H1 (cell line): ENCODE measurements at regions not wholly inside any gene's neighbourhood (a gene's known extent, or its start where the extent isn't known, plus 50 kb on each side); places are given as distances from the start of the nearest gene placed in this dataset.

Source experiments
- CTCF ChIA-PET: fragments of 300-600 bp; sonication (Branson Sonifier 250); formaldehyde crosslinking; loops from one replicate; lab custom pipeline; 2021; ENCODE audit not compliant: partially characterized antibody; lab: Charles Lee
- POLR2A ChIA-PET: fragments of 300-600 bp; sonication (Branson Sonifier 250); formaldehyde crosslinking; loops from one replicate; lab custom pipeline; 2021; ENCODE audit warnings: inconsistent platforms; ENCODE audit not compliant: partially characterized antibody; lab: Charles Lee
- DNase-seq, 2 experiments: peaks; one replicate each; pipeline versions ENCODE4 v3.0.0 to v3.0.0-alpha.2; 2010 to 2022; ENCODE audit warnings: low spot score in 2 of 2, low read depth in 1 of 2, mixed read lengths in 1 of 2
- FAIRE-seq: peaks from 2 replicates; lab custom pipeline; 2011; peaks lifted over from hg19 to GRCh38; lab: Jason Lieb, UNC
- H2AFZ ChIP-seq: 2 replicates; pipeline ENCODE4 v1.8.1; 2012; ENCODE audit warnings: low read length, inconsistent platforms
- H2AK5ac ChIP-seq: 2 replicates; pipeline ENCODE4 v1.6.1; 2013; ENCODE audit warnings: low read depth, low read length
- H2BK120ac ChIP-seq: replicated peaks from 2 replicates; pipeline ENCODE3; 2013; ENCODE audit warnings: low read depth, low read length, inconsistent platforms
- H2BK12ac ChIP-seq: 2 replicates; pipeline ENCODE4 v1.6.1; 2013; ENCODE audit warnings: low read depth, low read length
- H2BK15ac ChIP-seq: 2 replicates; pipeline ENCODE4 v1.6.1; 2013; ENCODE audit warnings: low read length
- H2BK20ac ChIP-seq: 2 replicates; pipeline ENCODE4 v1.6.1; 2013; ENCODE audit warnings: low read length
- H2BK5ac ChIP-seq: 2 replicates; pipeline ENCODE4 v1.6.1; 2013; ENCODE audit warnings: low read depth, low read length
- H3K14ac ChIP-seq: 2 replicates; pipeline ENCODE4 v1.6.1; 2013; ENCODE audit warnings: inconsistent platforms; ENCODE audit not compliant: insufficient read length
- H3K18ac ChIP-seq: 2 replicates; pipeline ENCODE4 v1.6.1; 2013; ENCODE audit warnings: low read length; ENCODE audit errors: extremely low read depth
- H3K23ac ChIP-seq: 2 replicates; pipeline ENCODE4 v1.6.1; 2013; ENCODE audit warnings: inconsistent platforms; ENCODE audit not compliant: insufficient read length
- H3K23me2 ChIP-seq: 2 replicates; pipeline ENCODE4 v1.6.1; 2013; ENCODE audit warnings: low read depth, low read length
- H3K27ac ChIP-seq: 2 replicates; pipeline ENCODE4 v1.6.1; 2011; ENCODE audit warnings: low read depth, low read length, inconsistent platforms
- H3K27me3 ChIP-seq, 4 experiments: replicated peaks in 1 of 4; 1 replicate in 1 of 4; 2 replicates in 3 of 4; pipeline versions ENCODE4 v1.6.1 to v1.8.1; 2011 to 2013; ENCODE audit warnings: low read length in 3 of 4, mild to moderate bottlenecking in 3 of 4, inconsistent platforms in 2 of 4, mixed read lengths in 2 of 4, moderate library complexity in 1 of 4; ENCODE audit not compliant: control insufficient read depth in 3 of 4, insufficient read depth in 3 of 4; ENCODE audit errors: extremely low read depth in 1 of 4
- H3K36me3 ChIP-seq, 4 experiments: 2 replicates each; pipeline versions ENCODE4 v1.6.1 to v1.8.1; 2011 to 2013; ENCODE audit warnings: mild to moderate bottlenecking in 4 of 4, low read length in 3 of 4, moderate library complexity in 2 of 4, control low read depth in 1 of 4, inconsistent platforms in 1 of 4; ENCODE audit not compliant: insufficient read depth in 4 of 4, control insufficient read depth in 2 of 4
- H3K4ac ChIP-seq: replicated peaks from 2 replicates; pipeline ENCODE3; 2013; ENCODE audit warnings: low read length, low read depth, mixed read lengths, inconsistent platforms; ENCODE audit not compliant: insufficient read length
- H3K4me1 ChIP-seq, 4 experiments: replicated peaks in 1 of 4; 1 replicate in 1 of 4; 2 replicates in 3 of 4; pipeline versions ENCODE4 v1.6.1 to v1.8.1; 2011 to 2013; ENCODE audit warnings: low read length in 3 of 4, inconsistent platforms in 2 of 4, mixed read lengths in 1 of 4; ENCODE audit not compliant: insufficient read depth in 4 of 4, control insufficient read depth in 3 of 4
- H3K4me2 ChIP-seq, 2 experiments: 2 replicates each; pipeline versions ENCODE4 v1.6.1 to v1.8.1; 2011 to 2013; ENCODE audit warnings: low read depth in 2 of 2, low read length in 2 of 2, control low read depth in 1 of 2, inconsistent platforms in 1 of 2, mild to moderate bottlenecking in 1 of 2; ENCODE audit not compliant: insufficient read depth in 1 of 2
- H3K4me3 ChIP-seq, 4 experiments: fragments of 200-600, 300-600 bp in 1 of 4; sonication (generic), shearing (Covaris generic), sonication (Bioruptor Twin) in 1 of 4; 2 replicates each; pipeline versions ENCODE4 v1.5.1 to v1.8.1; 2011 to 2016; ENCODE audit warnings: low read length in 4 of 4, low read depth in 3 of 4, control low read depth in 2 of 4, inconsistent platforms in 2 of 4, mild to moderate bottlenecking in 2 of 4, mixed read lengths in 1 of 4, moderate library complexity in 1 of 4; ENCODE audit not compliant: insufficient read depth in 2 of 4; ENCODE audit errors: extremely low read depth in 1 of 4
- H3K56ac ChIP-seq: replicated peaks from 2 replicates; pipeline ENCODE3; 2013; ENCODE audit warnings: low read depth, mild to moderate bottlenecking, mixed read lengths, low read length, inconsistent platforms; ENCODE audit not compliant: insufficient read length
- H3K79me1 ChIP-seq: 2 replicates; pipeline ENCODE4 v1.6.1; 2013; ENCODE audit warnings: low read depth, low read length, control low read depth
- H3K79me2 ChIP-seq, 2 experiments: 2 replicates each; pipeline versions ENCODE4 v1.6.1 to v1.8.1; 2012 to 2013; ENCODE audit warnings: low read length in 2 of 2, mild to moderate bottlenecking in 2 of 2, inconsistent platforms in 1 of 2; ENCODE audit not compliant: insufficient read depth in 2 of 2, control insufficient read depth in 1 of 2
- H3K9ac ChIP-seq, 4 experiments: replicated peaks in 1 of 4; 1 replicate in 1 of 4; 2 replicates in 3 of 4; pipeline versions ENCODE4 v1.6.1 to v1.8.1; 2011 to 2013; ENCODE audit warnings: low read depth in 3 of 4, low read length in 3 of 4, control low read depth in 2 of 4, mild to moderate bottlenecking in 2 of 4, moderate library complexity in 2 of 4, inconsistent platforms in 1 of 4; ENCODE audit errors: extremely low read depth in 1 of 4
- H3K9me3 ChIP-seq, 2 experiments: 2 replicates each; pipeline versions ENCODE4 v1.6.1 to v1.8.1; 2012 to 2013; ENCODE audit warnings: mild to moderate bottlenecking in 2 of 2, moderate library complexity in 2 of 2, control low read depth in 1 of 2, inconsistent platforms in 1 of 2, low read depth in 1 of 2, low read length in 1 of 2, mixed read lengths in 1 of 2; ENCODE audit not compliant: insufficient read depth in 2 of 2
- H4K20me1 ChIP-seq, 2 experiments: replicated peaks in 1 of 2; 2 replicates each; pipeline versions ENCODE3 to v1.8.1; 2011 to 2013; ENCODE audit warnings: inconsistent platforms in 2 of 2, low read length in 2 of 2, mild to moderate bottlenecking in 1 of 2; ENCODE audit not compliant: insufficient read depth in 2 of 2, control insufficient read depth in 1 of 2
- H4K5ac ChIP-seq: 2 replicates; pipeline ENCODE4 v1.6.1; 2013; ENCODE audit warnings: low read length, low read depth, mixed read lengths, inconsistent platforms; ENCODE audit not compliant: insufficient read length
- H4K8ac ChIP-seq: 2 replicates; pipeline ENCODE4 v1.8.0; 2013; ENCODE audit warnings: mild to moderate bottlenecking, moderate library complexity, low read length, inconsistent platforms; ENCODE audit not compliant: insufficient read depth; ENCODE audit errors: extremely low read depth
- H4K91ac ChIP-seq: replicated peaks from 2 replicates; pipeline ENCODE3; 2013; ENCODE audit warnings: low read length, mixed read lengths, inconsistent platforms; ENCODE audit not compliant: insufficient read length
- BACH1 ChIP-seq: IDR thresholded peaks from 2 replicates; pipeline ENCODE4 v1.6.1; 2012; ENCODE audit warnings: low read length, improper control_type of control experiment
- TAF7 ChIP-seq: optimal IDR thresholded peaks from 2 replicates; pipeline ENCODE3; 2011; ENCODE audit warnings: low read depth, mild to moderate bottlenecking, inconsistent platforms, low read length, moderate library complexity, borderline replicate concordance
- WGBS, 2 experiments: shearing (Covaris generic) in 1 of 2; methylation state at CpG; one replicate each; pipeline versions ENCODE4 v1.1.6 to v1.1.7; 2013 to 2015; ENCODE audit warnings: low lambda C conversion rate in 2 of 2, mixed read lengths in 2 of 2, inconsistent platforms in 1 of 2, low coverage in 1 of 2, missing lambda C conversion rate in 1 of 2; ENCODE audit not compliant: insufficient replicate concordance in 2 of 2, insufficient coverage in 1 of 2, insufficient read length in 1 of 2; ENCODE audit errors: extremely low coverage in 1 of 2, missing lambda C conversion rate in 1 of 2; 5-methylcytosine and 5-hydroxymethylcytosine counted together
- TF ChIP-seq, protein P1 (sequence below): IDR thresholded peaks from 2 replicates; pipeline ENCODE4 v1.6.1; 2012; ENCODE audit warnings: inconsistent platforms

GRCh38 chr5:40227931-40228330 lies 451.8 kb upstream of the PTGER4 start:
- Histone ChIP-seq H2BK120ac (no peak overlapping the region), H2AK5ac (no peak overlapping the region), H4K5ac (no peak overlapping the region), H3K4me1 (no peaks in the 10 kb centered on the region), H2BK12ac (no peak overlapping the region), H3K23ac (no peak overlapping the region), H3K4me3 (no peak overlapping the region), H3K27ac (no peak overlapping the region), H3K9me3 (no peaks in the 10 kb centered on the region), H3K56ac (no peak overlapping the region), H3K4ac (no peak overlapping the region), H4K8ac (no peak overlapping the region), H2BK5ac (no peak overlapping the region), H3K18ac (no peak overlapping the region), H2AFZ (no peak overlapping the region), H2BK20ac (no peak overlapping the region), H3K9ac (no peak overlapping the region), H2BK15ac (no peak overlapping the region), H4K91ac (no peak overlapping the region), H3K4me2 (no peak overlapping the region), H3K23me2 (no peaks in the 10 kb centered on the region), H3K79me2 (no peaks in the 10 kb centered on the region), H3K27me3 (no peaks in the 10 kb centered on the region), H4K20me1 (no peaks in the 10 kb centered on the region), H3K36me3 (no peaks in the 10 kb centered on the region), H3K79me1 (no peaks in the 10 kb centered on the region), H3K14ac (no peak overlapping the region)
- WGBS, 2 experiments, result 82% methylated on average over 2 of the region's 2 CpGs; no CpG with 5 or more reads in 1 of the 2 experiments
- FAIRE-seq (no peak), DNase-seq (no peak)
- no peak for TF ChIP-seq BACH1
- no peak for TF ChIP-seq TAF7
- TF ChIP-seq, protein P1, sequence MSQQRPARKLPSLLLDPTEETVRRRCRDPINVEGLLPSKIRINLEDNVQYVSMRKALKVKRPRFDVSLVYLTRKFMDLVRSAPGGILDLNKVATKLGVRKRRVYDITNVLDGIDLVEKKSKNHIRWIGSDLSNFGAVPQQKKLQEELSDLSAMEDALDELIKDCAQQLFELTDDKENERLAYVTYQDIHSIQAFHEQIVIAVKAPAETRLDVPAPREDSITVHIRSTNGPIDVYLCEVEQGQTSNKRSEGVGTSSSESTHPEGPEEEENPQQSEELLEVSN, result no peak
- ChIA-PET POLR2A (no interaction called here), CTCF (no interaction called here)
